Stimulated activated CD4-positive, alpha-beta T cell treated with anti-CD3 and anti-CD28 coated beads, Interleukin-15, amount 100 ng/mL, for 1 hour (primary cell): ENCODE measurements at regions not wholly inside any gene's neighbourhood (a gene's known extent, or its start where the extent isn't known, plus 50 kb on each side); places are given as distances from the start of the nearest gene placed in this dataset.
"Not testable (repeated sequence)": the region's sequence is repeated elsewhere in the genome, so short reads cannot be mapped to it uniquely, and the experiment has no call there.

ENCODE experiments used
- DNase-seq, 2 donors: peaks; one replicate each; pipeline ENCODE4 v3.0.0-alpha.2; 2020; ENCODE audit warnings: low read depth in 1 of 2, low spot score in 1 of 2

- DNase-seq: no peak
Measured at GRCh38 chr12:62135553-62136200, 124.5 kb upstream of the USP15 start.

- DNase-seq: no peak
Measured at GRCh38 chr12:62136496-62136895, 123.7 kb upstream of the USP15 start.

GRCh38 chr12:62138527-62138926 is 121.7 kb upstream of the USP15 start:
- no peak for DNase-seq

- DNase-seq: no peak
Measured at GRCh38 chr12:62146318-62146717, 113.9 kb upstream of the USP15 start.

- DNase-seq: no peak
Measured at GRCh38 chr12:62158013-62158412, 102.2 kb upstream of the USP15 start.

GRCh38 chr12:62158461-62159360 is 101.5 kb upstream of the USP15 start:
- no peak for DNase-seq

GRCh38 chr12:62162214-62162613 is 98.0 kb upstream of the USP15 start:
- DNase-seq: no peak

- DNase-seq: no peak
Measured at GRCh38 chr12:62163368-62163767, 96.8 kb upstream of the USP15 start.

GRCh38 chr12:62164036-62164435 is 96.2 kb upstream of the USP15 start:
- DNase-seq: no peak

- no peak for DNase-seq
Measured at GRCh38 chr12:62166525-62166924, 93.7 kb upstream of the USP15 start.

GRCh38 chr12:62168411-62168810 is 91.8 kb upstream of the USP15 start:
- DNase-seq: no peak

GRCh38 chr12:62170241-62170640 is 90.0 kb upstream of the USP15 start:
- DNase-seq: no peak

GRCh38 chr12:62190689-62191490 is 69.3 kb upstream of the USP15 start:
- peak in 1 of 2 donors; percentile 4 for DNase-seq

GRCh38 chr12:62191491-62192179 is 68.6 kb upstream of the USP15 start:
- peak in 1 of 2 donors; percentile 5 for DNase-seq

- peak; percentile 2 to 10 for DNase-seq
Measured at GRCh38 chr12:62192180-62192902, 67.9 kb upstream of the USP15 start.

GRCh38 chr12:62192903-62193250 is 67.3 kb upstream of the USP15 start:
- DNase-seq: no peak

GRCh38 chr12:62194031-62194430 is 66.2 kb upstream of the USP15 start:
- no peak for DNase-seq

- DNase-seq: no peak
Measured at GRCh38 chr12:62194616-62195015, 65.6 kb upstream of the USP15 start.

- no peak for DNase-seq
Measured at GRCh38 chr12:62196146-62196545, 64.1 kb upstream of the USP15 start.

- DNase-seq: not testable (repeated sequence)
Measured at GRCh38 chr12:62202861-62203260, 57.3 kb upstream of the USP15 start.
